A549 (cell line): ENCODE measurements at regions not wholly inside any gene's neighbourhood (a gene's known extent, or its start where the extent isn't known, plus 50 kb on each side); places are given as distances from the start of the nearest gene placed in this dataset.

Experiments used
- E2F6 ChIP-seq: IDR thresholded peaks from 2 replicates; pipeline ENCODE4 v1.6.1; 2012; ENCODE audit warnings: low read depth, borderline replicate concordance
- POLR2A ChIP-seq: IDR thresholded peaks from 2 replicates; pipeline ENCODE4 v1.6.1; 2012; ENCODE audit warnings: mild to moderate bottlenecking, low read length
- TP53 ChIP-seq: fragments of 250-450 bp; sonication (Bioruptor Pico); IDR thresholded peaks from 2 replicates; pipeline ENCODE4 v1.5.0; 2021; ENCODE audit warnings: mild to moderate bottlenecking, moderate library complexity
- TF ChIP-seq, protein P1 (sequence below): fragments of >200 bp; sonication (Bioruptor Twin); formaldehyde crosslinking; IDR thresholded peaks from 3 replicates; pipeline ENCODE4 v1.5.1; 2016

DNA sequence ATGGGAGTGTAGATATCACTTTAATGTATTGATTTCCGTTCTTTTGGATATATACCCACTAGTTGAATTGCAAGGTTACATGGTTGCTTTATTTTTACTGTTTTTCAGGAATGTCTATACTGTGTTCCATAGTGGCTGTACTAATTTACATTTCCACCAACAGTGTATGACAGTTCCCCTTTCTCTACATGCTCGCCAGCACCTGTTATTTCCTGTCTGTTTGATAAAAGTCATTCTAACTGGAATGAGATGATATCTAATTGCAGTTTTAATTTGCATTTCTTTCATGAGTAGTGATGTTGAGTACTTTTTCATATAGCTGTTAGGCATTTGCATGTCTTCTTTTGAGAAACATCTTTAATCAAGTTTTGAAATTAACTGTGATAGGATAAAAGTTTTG lies 818.6 kb downstream of the SLITRK6 start:
- TF ChIP-seq, protein P1, sequence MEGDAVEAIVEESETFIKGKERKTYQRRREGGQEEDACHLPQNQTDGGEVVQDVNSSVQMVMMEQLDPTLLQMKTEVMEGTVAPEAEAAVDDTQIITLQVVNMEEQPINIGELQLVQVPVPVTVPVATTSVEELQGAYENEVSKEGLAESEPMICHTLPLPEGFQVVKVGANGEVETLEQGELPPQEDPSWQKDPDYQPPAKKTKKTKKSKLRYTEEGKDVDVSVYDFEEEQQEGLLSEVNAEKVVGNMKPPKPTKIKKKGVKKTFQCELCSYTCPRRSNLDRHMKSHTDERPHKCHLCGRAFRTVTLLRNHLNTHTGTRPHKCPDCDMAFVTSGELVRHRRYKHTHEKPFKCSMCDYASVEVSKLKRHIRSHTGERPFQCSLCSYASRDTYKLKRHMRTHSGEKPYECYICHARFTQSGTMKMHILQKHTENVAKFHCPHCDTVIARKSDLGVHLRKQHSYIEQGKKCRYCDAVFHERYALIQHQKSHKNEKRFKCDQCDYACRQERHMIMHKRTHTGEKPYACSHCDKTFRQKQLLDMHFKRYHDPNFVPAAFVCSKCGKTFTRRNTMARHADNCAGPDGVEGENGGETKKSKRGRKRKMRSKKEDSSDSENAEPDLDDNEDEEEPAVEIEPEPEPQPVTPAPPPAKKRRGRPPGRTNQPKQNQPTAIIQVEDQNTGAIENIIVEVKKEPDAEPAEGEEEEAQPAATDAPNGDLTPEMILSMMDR: no peak
- TF ChIP-seq TP53 (CRISPR knock-in tag) (no peak), POLR2A (no peak), E2F6 (no peak)
